ENCODE measurements at regions not wholly inside any gene's neighbourhood (a gene's known extent, or its start where the extent isn't known, plus 50 kb on each side); places are given as distances from the start of the nearest gene placed in this dataset.
"Not testable (repeated sequence)": the region's sequence is repeated elsewhere in the genome, so short reads cannot be mapped to it uniquely, and the experiment has no call there.

- ChIA-PET CTCF (no interaction called here), POLR2A (no interaction called here)
- H3K4me3 ChIP-seq (ENCODE audit: low read depth, low read length): no peak overlapping the region
- DNase-seq (ENCODE audit: low read depth, low spot score): no peak
- TF ChIP-seq CTCF (IDR thresholded peaks at IDR 0.05; ENCODE audit: insufficient read depth, low read length, missing control alignments): no peak
These were observed 850.1 kb downstream of the TBC1D32 start for GRCh38 chr6:120484146-120484545.

- TF ChIP-seq CTCF (IDR thresholded peaks at IDR 0.05; ENCODE audit: insufficient read depth, low read length, missing control alignments): no peak
- POLR2A ChIA-PET: no interaction called here
- H3K4me3 ChIP-seq (ENCODE audit: low read depth, low read length): no peak overlapping the region
- DNase-seq (ENCODE audit: low read depth, low spot score): no peak
- CTCF ChIA-PET: no interaction called here
These were observed 855.6 kb downstream of the TBC1D32 start for GRCh38 chr6:120478650-120479049.

GRCh38 chr6:120473804-120474203 lies 860.5 kb downstream of the TBC1D32 start:
- POLR2A ChIA-PET: no interaction called here
- no peak for TF ChIP-seq CTCF (IDR thresholded peaks at IDR 0.05; ENCODE audit: insufficient read depth, low read length, missing control alignments)
- CTCF ChIA-PET: no interaction called here
- H3K4me3 ChIP-seq (ENCODE audit: low read depth, low read length): no peak overlapping the region
- DNase-seq (ENCODE audit: low read depth, low spot score): no peak

GRCh38 chr6:120468486-120468885 lies 865.8 kb downstream of the TBC1D32 start:
- DNase-seq (ENCODE audit: low read depth, low spot score): no peak
- TF ChIP-seq CTCF (IDR thresholded peaks at IDR 0.05; ENCODE audit: insufficient read depth, low read length, missing control alignments): no peak
- ChIA-PET POLR2A (no interaction called here), CTCF (no interaction called here)
- no peak overlapping the region for H3K4me3 ChIP-seq (ENCODE audit: low read depth, low read length)

GRCh38 chr6:120451508-120451907 lies 882.8 kb downstream of the TBC1D32 start:
- CTCF ChIA-PET: no interaction called here
- POLR2A ChIA-PET: no interaction called here

GRCh38 chr6:120447605-120448004 lies 886.7 kb downstream of the TBC1D32 start:
- CTCF ChIA-PET: no interaction called here
- POLR2A ChIA-PET: no interaction called here
- TF ChIP-seq CTCF (IDR thresholded peaks at IDR 0.05; ENCODE audit: insufficient read depth, low read length, missing control alignments): no peak
- no peak overlapping the region for H3K4me3 ChIP-seq (ENCODE audit: low read depth, low read length)
- no peak for DNase-seq (ENCODE audit: low read depth, low spot score)

More at GRCh38 chr6:120451508-120451907, 882.8 kb downstream of the TBC1D32 start:
- no peak for TF ChIP-seq CTCF (IDR thresholded peaks at IDR 0.05; ENCODE audit: insufficient read depth, low read length, missing control alignments)
- DNase-seq (ENCODE audit: low read depth, low spot score): no peak
- no peak overlapping the region for H3K4me3 ChIP-seq (ENCODE audit: low read depth, low read length)

GRCh38 chr6:120432840-120433239 lies 901.4 kb downstream of the TBC1D32 start:
- CTCF ChIA-PET; H3K4me3 ChIP-seq (ENCODE audit: low read depth, low read length); POLR2A ChIA-PET; DNase-seq (ENCODE audit: low read depth, low spot score): not testable (repeated sequence)

All from AG04449 (cell line).